HG03196 (cell line): ENCODE measurements at regions not wholly inside any gene's neighbourhood (a gene's known extent, or its start where the extent isn't known, plus 50 kb on each side); places are given as distances from the start of the nearest gene placed in this dataset.

ENCODE experiments used
- ATAC-seq: cut with Tn5 transposase; IDR thresholded peaks from one replicate; pipeline ENCODE4 v1.9.1; 2021; ENCODE audit not compliant: unreplicated experiment

DNA sequence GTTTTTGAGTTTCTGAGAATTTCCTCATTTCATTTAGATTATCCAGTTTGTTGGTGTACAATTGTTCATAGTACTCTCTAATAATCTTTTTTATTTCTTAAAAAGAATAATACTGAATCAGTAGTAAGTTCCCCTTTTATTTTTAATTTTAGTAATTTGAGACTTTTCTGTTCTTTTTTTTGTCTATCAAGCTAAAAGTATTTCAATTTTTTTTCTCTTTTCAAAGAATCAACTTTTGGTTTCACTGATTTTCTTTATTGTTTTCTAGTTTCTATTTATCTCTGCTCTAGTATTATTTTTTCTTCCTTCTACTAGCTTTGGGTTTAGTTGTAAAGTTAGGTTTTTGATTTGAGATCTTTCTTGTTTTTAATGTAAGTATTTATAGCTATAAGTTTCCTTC lies 60.6 kb upstream of the ARL15 start:
- ATAC-seq = no peak

DNA sequence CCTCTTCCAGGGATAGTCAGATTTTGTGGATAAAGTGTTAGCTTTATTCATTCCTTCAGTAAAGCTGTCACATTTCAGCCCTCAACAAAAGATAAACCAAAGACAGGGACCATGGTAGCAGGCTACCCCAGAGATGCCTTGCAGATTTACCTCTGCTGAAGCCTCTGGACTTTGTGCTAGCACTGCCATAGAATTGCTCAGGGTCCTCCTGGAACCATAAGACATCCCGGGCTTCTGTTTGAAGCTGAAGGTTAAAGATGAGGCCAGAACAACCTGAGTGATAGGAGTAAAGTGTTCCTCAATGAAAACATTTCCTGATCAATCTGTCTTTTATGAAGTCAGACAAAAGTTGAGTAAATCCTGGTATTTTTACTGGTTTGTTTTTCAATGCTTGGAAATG lies 57.5 kb upstream of the ARL15 start:
- no peak for ATAC-seq

DNA sequence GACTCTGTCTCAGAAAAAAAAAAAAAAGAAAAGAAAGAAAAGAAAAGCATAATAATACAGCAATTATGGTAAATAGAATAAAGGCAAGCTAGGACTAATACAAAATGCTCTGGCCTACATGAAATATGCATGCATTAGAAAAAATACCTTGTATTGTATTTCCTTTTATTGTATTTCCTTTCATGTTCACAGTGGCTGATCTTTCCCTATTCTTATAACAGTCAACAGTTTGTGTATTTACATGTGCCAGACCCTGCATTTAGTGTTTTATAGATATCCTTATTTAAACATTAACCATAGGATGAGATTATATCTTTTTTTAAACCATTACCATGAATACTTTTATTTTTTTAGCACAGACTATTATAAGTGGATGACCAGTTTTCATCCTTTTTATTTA lies 56.3 kb upstream of the ARL15 start:
- ATAC-seq = no peak

DNA sequence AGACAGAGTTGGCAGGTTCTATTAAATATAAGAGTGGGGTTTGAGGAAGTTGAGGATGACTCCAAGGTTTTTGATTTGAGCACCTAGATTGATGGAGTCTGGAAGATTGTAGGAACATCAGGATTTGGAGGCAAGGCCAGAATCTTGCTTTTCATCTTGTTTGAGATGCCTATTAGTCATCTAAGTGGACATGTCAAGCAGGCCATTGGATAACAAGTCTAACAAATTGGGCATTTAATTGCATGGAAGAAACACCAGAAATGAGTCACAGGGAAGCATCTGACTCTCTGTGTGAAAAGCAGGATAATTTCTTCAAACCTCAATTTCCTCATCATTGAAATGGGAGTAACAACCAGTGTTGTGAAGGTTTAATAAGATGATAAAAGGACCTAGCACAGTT lies 53.3 kb upstream of the ARL15 start:
- no peak for ATAC-seq

DNA sequence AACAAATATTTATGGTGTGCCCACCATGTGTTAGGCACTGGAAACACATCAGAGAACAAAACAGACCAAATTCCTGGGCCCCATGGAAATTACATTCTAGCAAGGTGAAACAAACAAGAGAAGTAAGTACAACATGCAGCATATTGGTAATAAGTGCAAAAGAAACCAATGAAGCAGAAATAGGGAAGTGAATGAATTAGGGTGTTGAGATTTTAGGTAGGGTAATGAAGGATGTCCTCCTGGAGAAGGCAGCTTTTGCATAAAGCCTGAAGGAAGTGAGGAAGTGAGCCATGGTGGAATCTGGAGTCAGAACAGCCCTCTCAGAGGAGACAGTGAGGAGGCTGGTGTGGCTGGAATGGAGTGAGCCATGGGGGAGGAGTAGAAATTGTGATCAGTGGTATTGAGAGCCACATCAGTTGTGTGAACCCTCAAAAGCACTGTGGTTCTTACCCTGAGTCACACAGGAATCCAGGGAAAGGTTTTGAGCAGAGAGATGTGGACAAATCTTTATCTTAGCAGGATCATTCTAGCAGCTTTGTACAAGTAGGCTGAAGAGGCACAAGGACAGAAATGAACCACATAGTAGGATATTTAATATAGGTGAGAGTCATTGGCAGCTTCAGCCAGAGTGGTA lies 52.7 kb upstream of the ARL15 start:
- no peak for ATAC-seq

- no peak for ATAC-seq
Observed at GRCh38 chr5:54362434-54362833, 52.1 kb upstream of the ARL15 start.

GRCh38 chr5:54361691-54362411 lies 51.5 kb upstream of the ARL15 start:
- no peak for ATAC-seq

- no peak for ATAC-seq
Observed at GRCh38 chr5:54360925-54361662, 50.7 kb upstream of the ARL15 start.
